ENCODE measurements at regions not wholly inside any gene's neighbourhood (a gene's known extent, or its start where the extent isn't known, plus 50 kb on each side); places are given as distances from the start of the nearest gene placed in this dataset.

DNA sequence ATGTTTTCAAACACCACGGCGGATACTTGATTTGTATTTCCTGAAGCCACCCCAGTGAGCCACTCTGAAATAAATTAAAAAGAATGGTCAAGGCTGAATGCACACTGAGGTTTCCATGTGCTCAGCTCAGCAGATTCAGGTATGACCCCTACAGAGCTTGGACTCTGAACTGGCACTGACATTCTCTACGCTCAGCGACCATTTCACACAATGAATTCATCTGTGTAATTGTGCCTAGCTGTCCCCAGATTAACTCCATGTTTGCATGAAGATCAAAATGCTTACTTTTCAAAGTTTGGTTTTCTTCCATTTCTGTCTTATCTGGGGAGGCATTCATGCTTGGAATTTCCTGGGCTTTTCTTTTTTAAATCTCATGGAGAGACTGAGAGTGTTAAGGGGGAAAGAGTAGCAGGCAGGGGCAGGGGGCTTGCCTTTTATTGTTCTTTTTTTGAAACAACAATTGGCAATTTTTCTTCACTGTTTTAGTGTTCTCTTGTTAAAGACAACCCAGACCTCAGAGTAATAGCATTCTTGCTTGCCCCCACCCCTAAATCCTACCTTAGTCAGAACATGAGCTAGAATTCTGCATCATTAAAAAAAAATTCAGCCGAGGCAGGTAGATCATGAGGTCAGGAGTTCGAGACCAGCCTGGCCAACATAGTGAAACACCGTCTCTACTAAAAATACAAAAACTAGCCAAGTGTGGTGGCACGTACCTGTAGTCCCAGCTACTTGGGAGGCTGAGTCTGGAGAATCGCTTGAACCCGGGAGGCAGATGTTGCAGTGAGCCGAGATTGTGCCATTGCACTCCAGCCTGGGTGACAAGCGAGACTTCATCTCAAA, 85.5 kb upstream of the HNF1B start:
- TF ChIP-seq, protein P1, sequence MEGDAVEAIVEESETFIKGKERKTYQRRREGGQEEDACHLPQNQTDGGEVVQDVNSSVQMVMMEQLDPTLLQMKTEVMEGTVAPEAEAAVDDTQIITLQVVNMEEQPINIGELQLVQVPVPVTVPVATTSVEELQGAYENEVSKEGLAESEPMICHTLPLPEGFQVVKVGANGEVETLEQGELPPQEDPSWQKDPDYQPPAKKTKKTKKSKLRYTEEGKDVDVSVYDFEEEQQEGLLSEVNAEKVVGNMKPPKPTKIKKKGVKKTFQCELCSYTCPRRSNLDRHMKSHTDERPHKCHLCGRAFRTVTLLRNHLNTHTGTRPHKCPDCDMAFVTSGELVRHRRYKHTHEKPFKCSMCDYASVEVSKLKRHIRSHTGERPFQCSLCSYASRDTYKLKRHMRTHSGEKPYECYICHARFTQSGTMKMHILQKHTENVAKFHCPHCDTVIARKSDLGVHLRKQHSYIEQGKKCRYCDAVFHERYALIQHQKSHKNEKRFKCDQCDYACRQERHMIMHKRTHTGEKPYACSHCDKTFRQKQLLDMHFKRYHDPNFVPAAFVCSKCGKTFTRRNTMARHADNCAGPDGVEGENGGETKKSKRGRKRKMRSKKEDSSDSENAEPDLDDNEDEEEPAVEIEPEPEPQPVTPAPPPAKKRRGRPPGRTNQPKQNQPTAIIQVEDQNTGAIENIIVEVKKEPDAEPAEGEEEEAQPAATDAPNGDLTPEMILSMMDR (IDR thresholded peaks at IDR 0.05; ENCODE audit: control extremely low read depth, extremely low read depth, low read depth, missing control alignments), result no peak
- CTCF ChIA-PET, result interaction anchor here (1.0 to 1.4 kb wide), 5 partner anchors 9 to 29 kb away, joined by 3 to 4 read pairs (median 4); no protein-coding TSS in a partner anchor
- POLR2A ChIA-PET, result no interaction called here
- no peak for DNase-seq (ENCODE audit: extremely low spot score)

DNA sequence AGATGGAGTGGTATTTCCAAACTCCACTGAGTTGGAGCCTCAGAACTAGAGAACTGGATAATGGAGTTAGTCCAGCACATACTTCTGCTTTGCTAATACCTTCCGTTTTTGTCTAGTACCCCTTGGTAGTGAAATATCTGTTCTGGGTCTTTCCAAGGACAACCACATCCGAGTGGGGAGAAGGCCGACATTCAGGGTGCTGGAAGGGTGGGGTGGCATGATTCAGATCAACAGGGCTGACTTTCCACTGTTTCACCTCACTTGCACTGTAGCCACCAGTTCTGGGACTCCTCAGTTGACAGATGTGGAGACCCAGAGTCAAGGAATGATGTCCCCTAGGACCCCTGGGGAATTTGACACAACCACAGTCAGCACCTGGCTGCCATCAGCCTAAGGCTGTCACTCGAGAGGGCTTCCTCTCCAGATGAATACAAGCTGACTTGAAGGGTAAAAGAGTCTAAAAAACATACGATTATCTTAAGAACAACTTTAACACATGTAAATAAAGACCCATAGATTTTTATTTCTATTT, 84.8 kb upstream of the HNF1B start:
- ChIA-PET POLR2A (no interaction called here), CTCF (interaction anchor here (1.0 to 2.2 kb wide), 6 partner anchors 7 to 28 kb away, joined by 4 to 21 read pairs (median 4); no protein-coding TSS in a partner anchor)
- no peak for DNase-seq (ENCODE audit: extremely low spot score)
- TF ChIP-seq, protein P1 (IDR thresholded peaks at IDR 0.05; ENCODE audit: control extremely low read depth, extremely low read depth, low read depth, missing control alignments), result no peak

DNA sequence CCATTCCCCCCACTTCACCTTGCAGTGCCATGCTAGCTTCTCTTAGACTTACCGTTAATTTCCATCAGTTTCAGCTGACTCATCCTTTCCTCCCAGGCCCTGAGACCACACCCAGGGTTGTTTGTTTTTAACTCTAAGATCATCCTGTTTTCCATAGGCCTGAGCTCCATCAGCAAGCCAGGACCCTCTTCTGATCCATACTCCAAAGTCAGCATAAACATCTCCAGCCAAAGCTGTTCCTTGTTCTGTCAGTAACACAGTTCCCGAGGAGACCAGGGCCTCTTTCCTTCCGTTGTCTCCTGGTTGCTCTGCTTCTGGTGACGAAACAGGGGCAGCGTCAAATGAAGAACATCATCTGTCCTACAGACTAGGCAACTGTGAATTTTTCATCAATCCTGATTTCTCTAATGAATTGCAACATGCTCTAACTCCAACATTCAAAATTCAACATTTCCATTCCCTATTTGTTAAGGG, 83.8 kb upstream of the HNF1B start:
- no peak for DNase-seq (ENCODE audit: extremely low spot score)
- TF ChIP-seq, protein P1 (IDR thresholded peaks at IDR 0.05; ENCODE audit: control extremely low read depth, extremely low read depth, low read depth, missing control alignments), result no peak
- ChIA-PET POLR2A (no interaction called here), CTCF (interaction anchor here (0.6 to 2.2 kb wide), 8 partner anchors 8 to 1117 kb away, joined by 3 to 21 read pairs (median 3); no protein-coding TSS in a partner anchor)

DNA sequence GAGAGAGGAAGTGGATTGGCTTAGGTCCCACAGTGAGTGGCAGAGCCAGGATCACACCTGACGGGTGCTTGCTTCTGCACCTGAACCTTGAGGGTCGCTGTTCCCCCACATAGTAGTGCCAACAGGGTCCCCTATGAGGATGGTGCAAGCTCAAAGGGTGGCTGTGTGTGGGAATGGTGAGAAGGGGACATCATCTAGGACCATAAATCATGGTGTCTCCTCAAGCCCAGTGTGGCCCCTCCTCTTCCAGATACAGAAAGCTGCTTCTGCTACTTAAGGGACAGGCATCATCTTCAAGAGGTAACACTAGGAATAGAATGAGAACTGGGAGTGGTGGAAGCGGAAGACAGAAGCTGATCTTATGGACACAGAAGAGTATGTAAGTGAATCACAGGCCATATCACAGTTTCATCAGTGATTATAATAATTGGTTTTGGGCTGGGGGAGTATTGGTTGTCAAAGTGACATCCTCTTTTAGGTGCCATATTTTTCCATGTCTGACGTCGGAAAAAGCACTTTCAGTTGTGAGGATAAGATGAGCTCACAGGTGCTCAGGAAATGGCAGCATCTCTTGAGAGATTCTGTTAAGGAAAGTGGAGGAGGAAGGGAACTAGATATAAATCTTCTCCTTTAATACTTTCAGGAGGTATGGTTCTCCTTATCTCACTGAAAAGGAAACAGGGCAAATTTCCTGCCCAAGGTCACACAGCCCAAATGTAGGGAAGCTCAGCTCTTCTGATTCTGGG, 83.2 kb upstream of the HNF1B start:
- ChIA-PET CTCF (interaction anchor here (0.6 to 2.2 kb wide), 8 partner anchors 9 to 1116 kb away, joined by 3 to 21 read pairs (median 3); no protein-coding TSS in a partner anchor), POLR2A (no interaction called here)
- TF ChIP-seq, protein P1 (IDR thresholded peaks at IDR 0.05; ENCODE audit: control extremely low read depth, extremely low read depth, low read depth, missing control alignments), result no peak
- DNase-seq (ENCODE audit: extremely low spot score), result no peak

DNA sequence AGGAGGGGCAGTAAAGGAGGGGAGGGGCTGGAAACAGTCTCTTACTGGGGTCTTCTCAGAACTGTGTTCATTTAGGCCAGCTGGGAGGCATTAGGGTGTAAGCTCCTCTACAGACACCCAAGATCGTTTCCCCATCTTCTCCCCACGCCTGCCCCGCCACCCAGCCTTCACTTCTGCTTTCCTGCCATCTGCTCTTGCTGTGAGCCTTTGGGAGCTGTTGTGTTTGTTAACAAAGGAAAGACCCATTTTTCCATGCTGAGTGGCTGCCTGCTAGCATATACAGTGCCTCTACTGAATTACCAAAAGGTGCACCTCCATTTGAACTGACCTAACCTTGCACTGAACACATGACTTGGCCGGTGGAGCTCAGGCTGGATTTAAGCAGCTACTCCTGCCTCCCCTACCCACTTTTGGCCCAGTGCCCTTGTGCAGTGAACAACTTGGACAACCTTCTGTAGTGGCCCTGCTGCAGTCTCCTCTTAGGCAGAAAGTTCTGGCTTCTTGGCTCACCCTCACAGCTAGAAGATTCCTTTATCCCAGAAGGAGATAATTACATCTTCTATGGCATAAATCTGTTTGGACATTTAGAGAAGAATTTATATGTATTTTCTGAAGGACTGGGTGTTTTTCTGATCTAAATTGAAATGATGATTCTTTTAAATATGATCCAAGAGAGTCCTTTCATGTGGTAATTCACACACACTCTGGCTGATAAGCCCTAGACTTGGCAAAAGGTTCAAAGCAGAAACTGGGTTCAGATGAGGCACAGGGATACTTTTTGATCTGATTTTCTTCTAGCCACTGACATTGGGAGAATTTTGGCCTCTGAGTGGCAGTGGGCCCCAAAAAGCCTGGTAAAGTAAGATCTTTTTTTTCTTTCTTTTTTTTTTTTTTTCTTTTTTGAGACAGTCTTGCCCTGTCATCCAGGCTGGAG, 81.9 kb upstream of the HNF1B start:
- ChIA-PET CTCF (interaction anchor here (0.6 to 2.7 kb wide), 6 partner anchors 10 to 62 kb away, joined by 3 to 22 read pairs (median 4); no protein-coding TSS in a partner anchor), POLR2A (no interaction called here)
- TF ChIP-seq, protein P1 (IDR thresholded peaks at IDR 0.05; ENCODE audit: control extremely low read depth, extremely low read depth, low read depth, missing control alignments), result no peak
- DNase-seq (ENCODE audit: extremely low spot score), result no peak

Data from GM10248 (cell line).